CD4-positive, alpha-beta T cell treated with Interleukin-10 for 1 hour (primary cell): ENCODE measurements at regions not wholly inside any gene's neighbourhood (a gene's known extent, or its start where the extent isn't known, plus 50 kb on each side); places are given as distances from the start of the nearest gene placed in this dataset.
"Not testable (repeated sequence)": the region's sequence is repeated elsewhere in the genome, so short reads cannot be mapped to it uniquely, and the experiment has no call there.

Source experiments
- DNase-seq: peaks from one replicate; pipeline ENCODE4 v3.0.0-alpha.2; 2020

DNA sequence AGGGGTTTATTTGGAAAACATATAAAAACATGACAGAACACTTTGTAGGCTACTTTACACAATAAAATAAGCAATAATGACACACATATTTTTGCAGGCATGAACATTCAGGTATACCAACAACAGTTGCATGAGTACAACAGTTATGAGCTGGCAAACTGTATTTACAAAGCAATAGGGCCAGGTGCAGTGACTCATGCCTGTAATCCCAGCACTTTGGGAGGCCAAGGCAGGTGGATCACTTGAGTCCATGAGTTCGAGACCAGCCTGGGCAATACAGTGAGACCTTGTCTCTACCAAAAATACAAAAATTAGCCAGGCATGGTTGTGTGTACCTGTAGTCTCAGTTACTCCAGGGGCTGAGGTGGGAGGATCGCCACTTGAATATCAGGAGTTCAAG, 101.1 kb downstream of the BMP4 start:
- DNase-seq: no peak

DNA sequence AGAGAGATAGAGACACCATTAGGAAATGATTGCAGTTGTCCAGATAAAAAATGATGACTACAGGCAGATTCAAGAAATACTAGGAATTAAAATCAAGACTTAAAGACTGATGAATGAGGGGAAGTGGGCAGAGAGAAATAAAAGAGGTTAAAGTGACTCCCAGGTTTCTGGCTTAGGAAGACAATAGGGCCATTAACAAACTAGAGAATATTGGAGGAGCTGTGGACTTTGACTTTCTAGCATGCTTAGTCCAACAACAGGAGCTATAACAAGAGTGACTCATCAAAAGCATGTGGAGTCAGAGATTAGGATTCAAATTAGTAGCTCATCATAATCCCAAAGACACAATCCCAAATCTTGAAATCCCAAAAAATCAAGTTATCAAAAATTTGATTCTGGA, 101.5 kb downstream of the BMP4 start:
- DNase-seq: no peak

DNA sequence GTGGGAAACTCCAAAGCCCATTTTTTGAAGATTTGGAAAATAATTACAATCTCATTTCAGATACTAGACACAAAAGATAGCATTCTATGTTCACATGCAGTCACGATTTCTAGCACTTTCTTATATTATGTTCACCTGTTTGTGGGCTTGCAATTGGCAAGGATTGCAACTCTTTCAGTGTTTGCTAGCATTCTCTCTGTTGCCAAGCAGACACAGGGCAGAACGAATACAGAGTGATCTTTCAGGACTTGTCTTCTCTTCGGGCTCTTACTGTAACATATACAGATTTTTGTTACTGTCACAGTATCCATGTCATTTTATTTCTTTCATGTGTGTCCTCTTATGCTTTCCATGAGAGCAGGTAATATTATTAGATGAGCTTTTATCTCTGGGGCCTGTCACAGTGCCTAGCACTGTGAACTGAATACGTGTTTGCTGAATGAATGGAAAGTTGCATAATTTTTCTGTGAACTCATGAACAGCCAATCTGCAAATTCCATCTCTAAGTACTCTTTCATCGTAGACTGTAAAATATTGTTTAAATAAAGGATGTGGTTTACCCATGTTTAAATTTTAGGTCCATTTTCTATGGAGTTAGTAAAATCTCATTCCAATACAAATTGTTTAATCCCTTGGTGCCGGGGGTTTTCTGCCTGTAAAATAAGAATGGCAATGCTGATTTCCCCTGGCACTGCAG, 105.1 kb downstream of the BMP4 start:
- no peak for DNase-seq

DNA sequence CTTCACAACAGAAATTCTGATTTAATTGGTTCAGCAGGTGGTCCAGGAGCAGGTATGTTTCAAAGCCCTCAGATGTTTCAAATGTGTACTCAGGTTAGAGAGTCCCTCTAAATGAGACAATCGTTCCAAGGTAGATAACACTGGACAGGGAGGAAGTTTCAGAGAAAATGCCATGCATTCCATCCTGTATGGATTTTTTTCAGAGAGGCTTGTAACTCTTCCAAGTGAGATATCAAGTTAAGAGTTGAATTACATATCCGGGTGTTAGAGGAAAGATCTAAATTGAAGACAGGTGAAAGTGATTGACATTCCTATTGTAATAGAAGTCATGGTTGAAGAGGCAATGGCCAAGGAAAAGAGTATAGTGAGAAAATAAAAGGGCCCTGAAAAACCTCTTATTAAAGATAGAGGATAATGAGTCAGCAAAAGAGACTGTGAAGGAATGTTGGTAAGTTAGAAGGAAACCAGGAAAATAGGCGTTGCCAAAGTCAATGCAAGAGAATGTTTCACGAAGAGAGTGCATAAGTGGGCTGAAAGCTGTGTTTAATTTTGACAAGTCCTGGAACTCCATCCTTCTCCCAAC, 105.8 kb downstream of the BMP4 start:
- DNase-seq: no peak

DNA sequence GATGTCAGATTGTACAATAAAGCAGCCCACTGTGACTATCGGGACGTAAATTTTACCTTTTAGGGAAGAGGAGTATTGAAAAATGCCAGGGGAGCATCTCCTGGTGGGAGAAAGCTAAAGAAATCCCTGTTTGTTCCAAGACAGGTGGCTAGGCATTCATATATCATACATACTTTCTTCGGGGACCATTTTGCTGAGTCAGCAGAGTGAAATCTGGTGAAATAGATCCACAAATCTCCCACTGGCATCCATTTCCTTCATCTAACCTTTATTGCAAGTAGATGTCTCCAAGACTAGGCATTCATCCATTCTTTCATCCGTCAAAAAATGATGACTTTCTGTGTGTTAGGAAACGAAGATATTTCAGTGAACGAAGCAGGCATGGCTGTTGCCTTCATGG, 107.1 kb downstream of the BMP4 start:
- no peak for DNase-seq

DNA sequence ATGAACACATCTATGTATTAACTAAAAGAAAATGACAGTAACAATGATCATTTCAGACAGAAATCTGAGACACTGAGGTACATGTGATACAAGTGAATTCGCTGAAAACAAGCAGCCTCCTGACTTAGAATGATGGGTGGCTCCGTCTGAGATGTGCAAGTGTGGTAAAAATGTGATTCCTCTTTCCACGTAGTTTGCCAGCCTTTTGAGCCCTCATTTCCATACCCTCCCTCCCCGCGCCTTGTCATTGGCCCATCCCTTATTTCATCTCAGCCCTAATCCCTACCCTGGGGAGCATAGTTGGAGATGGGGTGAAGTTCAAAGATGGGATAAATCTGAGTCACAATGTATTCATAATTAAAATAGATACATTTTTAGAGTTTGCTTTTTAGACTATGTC, 107.8 kb downstream of the BMP4 start:
- no peak for DNase-seq

DNA sequence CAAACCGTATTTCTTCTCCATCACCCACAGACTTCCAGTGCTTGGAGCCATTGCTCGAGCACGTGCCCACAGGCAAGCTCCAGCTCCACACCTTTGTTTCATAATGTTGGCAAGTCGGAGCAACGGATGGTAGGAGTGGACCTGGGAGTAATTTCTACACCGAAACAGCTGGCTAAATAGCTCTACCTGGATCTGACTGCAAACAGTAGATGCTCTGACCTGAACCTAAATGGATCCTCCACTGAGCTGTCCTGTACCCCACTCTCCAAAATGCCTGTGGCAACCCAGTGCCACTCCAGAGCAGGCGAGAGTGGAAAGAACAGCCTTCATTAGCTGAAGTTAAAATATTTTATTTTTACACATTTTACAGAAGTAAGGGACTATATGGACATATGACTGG, 108.7 kb downstream of the BMP4 start:
- DNase-seq: no peak

DNA sequence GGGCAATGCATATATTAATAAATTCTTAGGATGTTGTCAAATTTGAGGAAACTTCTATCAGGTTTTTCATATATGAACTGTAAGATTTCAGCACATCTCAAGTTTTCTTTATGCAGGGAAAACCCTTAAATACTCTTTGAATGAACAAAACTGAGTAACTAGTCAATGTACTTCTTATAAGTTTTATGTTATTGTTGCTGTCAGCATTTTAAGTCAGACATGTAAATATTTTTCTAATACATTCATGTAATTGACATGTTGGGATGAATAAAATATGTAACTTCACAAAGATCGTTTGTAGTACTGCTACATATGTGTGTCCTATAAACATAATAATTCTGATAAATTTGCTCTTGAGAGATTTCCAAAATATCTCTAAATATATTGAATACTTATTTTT, 109.6 kb downstream of the BMP4 start:
- DNase-seq: no peak

DNA sequence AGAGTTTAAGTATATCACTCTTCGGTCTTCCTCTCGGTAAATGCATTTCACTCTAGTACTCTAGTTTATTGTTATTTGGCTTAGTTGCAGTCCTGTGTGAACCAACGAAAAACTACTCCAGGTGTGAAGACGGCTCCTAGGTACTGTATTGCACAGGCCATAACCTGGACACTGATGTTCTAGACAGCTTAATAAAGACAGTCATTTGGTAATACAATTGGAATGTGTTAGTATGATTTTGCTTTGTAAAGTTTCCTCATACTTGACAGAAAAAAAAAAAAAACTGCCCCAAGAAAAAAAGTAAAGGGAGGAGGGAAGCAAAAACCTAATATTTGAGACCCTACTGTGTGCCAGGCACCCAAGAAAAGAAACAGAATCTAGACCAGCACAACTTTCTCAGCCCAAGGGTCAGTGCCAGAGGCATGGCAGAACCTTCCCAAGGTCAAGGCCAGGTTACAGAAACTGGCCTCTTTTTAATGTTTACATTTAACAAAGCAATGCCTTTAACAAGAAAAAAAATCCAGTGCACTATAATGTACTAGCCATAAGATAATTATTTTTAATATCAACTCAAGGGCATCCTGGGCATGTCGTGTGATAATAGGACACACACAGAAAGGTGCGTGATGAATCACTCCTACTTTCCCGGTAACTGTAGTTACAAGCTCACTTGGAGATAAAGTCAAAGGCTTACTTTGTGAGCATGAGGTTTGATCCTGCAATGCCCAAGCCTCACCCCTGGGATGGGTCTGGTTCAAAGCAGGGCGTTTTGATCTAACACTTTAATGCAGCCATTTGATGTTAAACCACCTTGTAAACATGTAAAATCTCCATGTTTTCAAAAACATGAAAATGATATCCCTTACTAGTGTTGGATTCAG, 110.6 kb downstream of the BMP4 start:
- no peak for DNase-seq

DNA sequence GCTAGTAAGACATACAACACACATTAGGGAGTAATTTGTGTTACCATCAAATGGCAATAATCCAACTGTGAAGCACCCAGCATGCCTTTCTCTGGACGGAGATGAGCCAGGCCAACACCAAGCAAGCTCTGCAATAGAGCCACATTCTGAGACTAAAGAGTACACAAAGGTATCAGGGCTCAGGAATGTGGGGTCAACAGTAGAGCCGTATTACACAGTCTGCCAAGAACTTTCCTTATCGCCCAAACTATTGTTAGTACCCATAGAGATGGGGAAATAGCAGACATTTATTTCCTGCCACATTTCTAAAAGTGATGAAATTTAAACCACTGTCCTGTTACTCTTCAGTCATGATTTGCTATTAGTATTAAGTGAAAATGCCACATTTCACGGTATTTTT, 113.7 kb downstream of the BMP4 start:
- DNase-seq: no peak

DNA sequence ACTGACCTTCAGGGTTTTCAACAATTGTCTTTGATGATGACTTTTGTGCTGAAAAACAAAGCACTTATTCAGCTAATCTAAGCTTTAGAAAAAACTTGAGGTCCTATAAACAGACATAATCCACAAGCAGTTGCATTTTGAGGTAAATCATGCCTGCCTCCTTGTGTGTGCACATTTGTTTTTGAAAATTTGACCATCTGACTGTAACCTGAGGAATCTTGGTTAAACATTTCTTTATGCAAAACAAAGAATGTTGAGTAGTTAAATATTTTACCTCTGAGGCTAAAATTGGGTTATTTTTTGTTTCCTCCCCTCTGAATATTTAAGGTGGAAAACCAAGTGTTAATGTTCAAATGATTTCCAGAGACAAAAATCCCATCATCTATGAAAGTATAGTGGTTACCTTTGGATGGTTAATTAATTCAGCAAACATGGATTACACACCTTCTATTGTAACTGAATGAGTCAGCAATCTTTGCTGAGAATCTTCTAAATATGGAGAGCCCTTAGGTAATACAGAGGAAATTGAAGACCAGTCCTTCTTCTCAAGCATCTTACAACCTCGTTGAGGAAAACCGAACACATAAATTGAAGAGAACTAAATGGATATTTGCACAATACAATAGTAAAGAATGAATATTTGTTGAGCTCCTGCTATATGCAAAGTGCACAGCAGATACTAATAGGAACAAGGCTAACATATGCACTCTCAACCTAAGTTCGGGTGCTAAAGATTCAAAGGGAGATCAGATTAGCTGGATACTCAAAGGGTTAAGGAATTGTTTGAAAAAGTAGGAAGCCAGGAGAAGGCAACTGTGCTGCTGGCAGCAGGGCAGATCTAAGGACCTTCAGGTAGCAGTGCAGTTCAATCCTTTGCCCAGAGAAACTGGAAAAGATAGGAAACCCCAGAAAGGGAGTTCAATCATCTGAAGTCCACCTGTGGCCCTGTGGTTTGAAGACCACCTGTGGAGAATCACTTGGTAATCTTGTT, 115.2 kb downstream of the BMP4 start:
- DNase-seq: no peak

DNA sequence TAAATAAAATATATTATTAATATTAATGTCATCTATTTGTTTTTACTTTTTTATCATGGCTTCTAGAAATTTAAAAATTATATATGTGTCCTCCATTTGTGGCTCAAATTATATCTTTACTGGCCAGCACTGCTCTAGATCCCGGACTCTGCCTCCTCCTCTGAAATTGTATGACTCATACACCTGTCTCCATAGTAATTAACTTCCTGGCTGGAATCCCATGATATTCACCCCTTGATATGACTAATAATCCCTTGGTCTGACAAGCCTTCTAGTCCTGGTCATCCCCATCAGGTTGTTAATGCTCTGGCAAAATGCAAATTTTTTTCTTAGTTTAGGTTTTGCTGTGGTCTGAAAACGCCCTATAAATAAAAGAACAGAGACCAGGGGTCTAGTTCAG, 116.2 kb downstream of the BMP4 start:
- no peak for DNase-seq

DNA sequence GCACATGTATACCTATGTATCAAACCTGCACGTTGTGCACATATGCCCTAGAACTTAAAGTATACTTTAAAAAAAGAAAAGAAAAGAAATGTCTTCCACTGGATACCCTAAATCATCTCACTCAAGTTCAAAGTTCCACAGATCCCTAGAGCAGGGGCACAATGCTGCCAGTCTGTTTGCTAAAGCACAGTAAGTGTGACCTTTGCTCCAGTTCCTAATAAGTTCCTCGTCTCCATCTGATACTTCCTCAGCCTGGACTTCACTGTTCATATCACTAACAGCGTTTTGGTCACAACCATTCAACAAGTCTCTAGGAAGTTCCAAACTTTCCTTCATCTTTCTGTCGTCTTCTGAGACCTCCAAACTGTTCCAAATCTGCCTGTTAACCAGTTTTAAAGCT, 118.3 kb downstream of the BMP4 start:
- no peak for DNase-seq

DNA sequence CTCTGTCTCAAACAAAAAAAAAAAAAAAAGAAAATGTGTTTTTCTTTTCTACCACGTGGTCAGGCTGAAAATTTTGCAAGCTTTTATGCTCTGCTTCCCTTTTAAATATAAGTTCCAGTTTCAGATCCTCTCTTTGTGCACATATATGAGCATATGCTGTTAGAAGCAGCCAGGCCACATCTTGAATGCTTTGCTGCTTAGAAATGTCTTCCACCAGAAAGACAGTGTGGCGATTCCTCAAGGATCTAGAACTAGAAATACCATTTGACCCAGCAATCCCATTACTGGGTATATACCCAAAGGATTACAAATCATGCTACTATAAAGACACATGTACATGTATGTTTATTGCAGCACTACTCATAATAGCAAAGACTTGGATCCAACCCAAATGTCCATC, 119.0 kb downstream of the BMP4 start:
- DNase-seq: not testable (repeated sequence)

DNA sequence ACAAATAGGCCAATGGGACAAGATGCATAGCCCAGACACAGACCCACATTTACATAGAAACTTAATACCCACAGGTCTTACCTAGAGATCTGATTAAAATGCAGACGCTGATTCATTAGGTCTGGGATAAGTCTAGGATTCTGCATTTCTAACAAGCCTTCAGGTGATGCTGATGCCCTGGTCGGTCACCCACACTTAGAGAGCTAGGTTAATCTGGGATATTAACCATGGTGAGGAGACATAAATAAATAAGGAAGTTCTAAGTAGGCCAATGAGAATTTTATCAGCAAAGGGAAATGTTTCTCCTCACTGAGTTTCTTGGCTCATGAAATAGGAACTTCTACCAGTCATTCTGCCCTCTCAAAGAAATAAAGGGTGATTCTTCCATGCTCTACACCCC, 120.1 kb downstream of the BMP4 start:
- no peak for DNase-seq

DNA sequence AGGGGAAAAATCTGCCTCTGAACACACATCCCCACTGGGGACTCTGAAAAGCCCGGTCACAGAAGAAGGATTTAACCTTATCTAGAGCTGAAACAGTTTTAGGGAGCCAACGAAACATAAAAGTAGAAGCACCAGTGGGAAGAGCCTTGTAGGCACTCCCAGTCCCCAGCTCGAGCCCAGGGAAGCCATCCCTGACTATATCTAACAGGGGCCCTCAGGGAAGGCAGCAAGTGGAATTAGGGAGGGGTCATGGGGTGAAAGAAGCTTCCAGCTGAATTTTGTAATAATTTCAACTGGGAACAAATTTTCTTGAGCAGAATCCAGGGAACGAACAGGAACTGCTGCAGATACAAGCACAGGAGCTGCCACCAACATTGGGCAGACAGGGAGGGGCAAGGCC, 127.8 kb downstream of the BMP4 start:
- no peak for DNase-seq

DNA sequence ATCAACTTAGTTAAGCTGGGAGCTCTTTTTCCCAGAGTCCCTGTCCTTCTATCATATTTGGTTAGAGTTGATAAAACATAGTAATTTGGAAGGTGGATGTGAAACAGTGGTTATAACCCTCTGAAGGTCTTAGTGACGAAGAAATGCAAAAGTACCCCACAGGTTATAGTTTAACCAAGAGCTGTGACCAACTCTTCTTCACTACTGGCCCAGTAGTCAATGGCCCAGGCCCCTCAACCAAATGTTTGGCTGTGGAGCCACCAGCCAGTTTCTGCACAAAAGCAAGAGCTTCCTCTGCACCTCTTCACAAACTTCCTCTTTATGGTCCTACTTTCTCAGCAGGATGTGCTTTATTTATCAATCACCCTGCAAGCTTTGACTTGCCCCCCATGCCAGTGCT, 132.6 kb downstream of the BMP4 start:
- DNase-seq: no peak

DNA sequence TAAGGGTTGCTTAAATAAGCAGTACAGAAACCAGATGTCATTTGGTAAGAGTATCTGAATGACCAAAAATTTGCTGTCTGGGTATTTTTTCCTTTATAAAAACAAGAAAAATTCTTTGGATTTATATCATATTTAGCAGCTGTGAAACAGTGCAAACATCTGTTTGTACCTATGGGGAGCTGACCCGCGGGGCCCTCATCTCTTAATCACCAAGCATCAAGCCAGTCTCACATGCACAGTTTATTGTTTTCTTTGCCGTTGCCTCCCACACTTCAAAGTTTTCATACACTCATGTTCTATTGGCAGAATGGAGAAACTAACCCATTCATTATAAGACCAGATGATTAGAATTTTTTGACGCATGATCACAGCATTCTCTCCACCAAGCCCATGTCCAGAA, 142.2 kb downstream of the BMP4 start:
- DNase-seq: no peak

DNA sequence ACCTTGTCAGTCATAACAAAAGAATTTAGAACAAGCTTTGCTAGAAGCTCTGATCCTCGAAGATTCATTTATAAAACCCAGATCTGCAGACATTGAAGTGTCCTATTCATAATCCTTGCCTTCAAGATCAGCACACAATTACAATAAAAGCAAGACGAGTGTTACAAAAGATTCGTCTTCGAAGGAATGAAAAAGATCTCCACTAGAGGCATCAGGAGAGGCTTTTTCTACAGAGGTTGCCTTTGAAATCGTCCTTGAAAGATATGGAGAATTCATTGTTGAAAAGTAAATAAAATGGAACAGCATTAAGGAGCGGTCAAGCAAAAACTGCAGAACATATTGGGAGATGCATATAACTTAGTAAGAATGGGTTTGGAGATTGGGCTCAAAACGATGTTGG, 146.4 kb downstream of the BMP4 start:
- no peak for DNase-seq

DNA sequence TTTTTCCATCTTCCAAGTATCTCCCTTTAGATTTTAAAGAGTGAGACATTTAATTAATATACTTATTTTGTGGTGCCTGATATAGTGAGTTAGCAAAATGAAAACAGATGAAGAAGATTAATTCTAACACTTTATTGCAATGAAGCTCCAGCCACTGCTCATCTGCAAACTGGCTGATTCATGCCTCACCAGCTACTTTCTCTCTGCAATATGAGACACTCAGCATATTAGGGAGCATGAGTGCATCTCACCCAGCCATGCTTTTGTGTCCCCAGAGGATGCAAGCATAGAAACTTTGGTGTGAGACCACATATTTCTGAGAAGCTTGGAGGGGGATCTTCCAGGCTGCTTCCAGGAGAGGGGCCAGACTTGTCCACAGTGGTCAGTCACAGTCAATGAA, 148.6 kb downstream of the BMP4 start:
- DNase-seq: no peak

DNA sequence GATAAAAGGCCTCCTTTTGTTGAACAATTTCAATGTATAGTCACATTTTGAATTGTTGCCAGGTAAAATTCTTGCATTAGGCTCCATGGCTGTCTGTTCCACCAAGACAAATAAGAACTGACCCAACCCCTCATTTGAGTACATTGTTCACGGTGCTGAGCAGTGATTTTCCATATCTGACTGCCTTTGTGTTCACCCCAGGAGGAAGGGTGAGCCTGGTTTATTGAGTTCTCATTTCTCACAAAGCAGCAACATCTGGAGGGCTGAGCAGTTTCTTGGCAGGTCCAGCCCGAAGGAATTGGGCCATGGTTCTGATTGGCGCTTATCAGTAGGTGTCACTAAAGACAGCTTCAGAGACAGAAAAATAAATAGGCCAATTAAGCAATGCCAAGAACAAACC, 149.1 kb downstream of the BMP4 start:
- no peak for DNase-seq

DNA sequence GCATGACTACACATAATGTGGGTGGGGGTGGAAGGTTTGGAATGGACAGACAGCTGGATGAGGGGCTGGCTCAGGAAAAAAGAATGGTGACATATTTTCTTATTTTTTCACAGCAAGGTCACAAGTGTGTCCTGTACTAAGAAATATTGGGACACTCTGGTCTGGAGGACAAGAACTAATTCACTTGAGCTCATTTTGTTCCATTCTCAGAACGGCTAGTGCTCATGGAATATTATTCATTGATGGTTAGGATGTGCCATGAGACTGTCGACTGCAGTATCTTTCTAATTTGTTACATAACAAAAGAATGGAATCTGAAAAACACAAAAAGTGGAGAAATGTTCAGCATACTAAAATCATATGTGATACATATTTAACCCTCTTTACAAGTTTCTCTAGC, 149.5 kb downstream of the BMP4 start:
- DNase-seq: no peak

DNA sequence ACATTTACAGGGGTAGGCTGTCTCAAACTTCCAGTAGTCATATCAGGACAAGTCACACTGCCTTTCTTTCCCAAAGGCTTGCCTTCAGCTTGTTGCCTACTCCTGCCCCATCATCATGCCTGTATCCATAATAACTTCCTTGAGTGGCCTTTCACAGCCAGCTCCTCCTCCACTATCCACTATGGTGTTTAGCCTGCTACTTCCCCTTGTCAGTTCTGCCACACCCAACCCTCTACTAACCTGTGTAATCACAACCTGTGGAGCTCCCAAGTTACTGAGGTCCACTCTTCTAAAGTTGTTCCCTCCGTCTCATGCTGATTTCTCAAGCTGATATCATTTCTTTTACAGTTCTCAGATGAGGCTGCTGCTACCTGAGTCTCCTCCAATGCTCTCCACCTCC, 159.9 kb downstream of the BMP4 start:
- no peak for DNase-seq
